ENCODE measurements at regions not wholly inside any gene's neighbourhood (a gene's known extent, or its start where the extent isn't known, plus 50 kb on each side); places are given as distances from the start of the nearest gene placed in this dataset.
A peak's percentile ranks its signal among the peaks of the same experiment; 100 is the strongest.

- Histone ChIP-seq H3K27ac (ENCODE audit: low read depth, low read length) (no peak overlapping the region), H3K9me3 (ENCODE audit: insufficient read depth, low read depth, low read length) (no peaks in the 10 kb centered on the region), H2AFZ (ENCODE audit: low read depth, low read length) (no peak overlapping the region), H3K4me2 (ENCODE audit: low read length) (no peak overlapping the region), H4K20me1 (ENCODE audit: insufficient read depth, low read length) (no peaks in the 10 kb centered on the region), H3K79me2 (ENCODE audit: insufficient read depth, low read length) (no peaks in the 10 kb centered on the region), H3K4me3 (ENCODE audit: insufficient read depth, low read depth, low read length) (no peak overlapping the region), H3K27me3 (ENCODE audit: insufficient read depth, low read length) (peaks cover 3% of the 10 kb centered on the region), H3K4me1 (ENCODE audit: insufficient read depth, low read length) (no peaks in the 10 kb centered on the region), H3K9ac (ENCODE audit: low read length) (no peak overlapping the region), H3K36me3 (ENCODE audit: insufficient read depth, low read length) (no peaks in the 10 kb centered on the region)
- Mint-ChIP-seq H3K4me1 (ENCODE audit: low read depth, unreplicated experiment) (no peaks in the 10 kb centered on the region), H3K36me3 (ENCODE audit: low read depth, unreplicated experiment) (no peaks in the 10 kb centered on the region), H3K27me3 (ENCODE audit: low read depth, unreplicated experiment) (peaks cover 8% of the 10 kb centered on the region), H3K4me3 (ENCODE audit: unreplicated experiment) (no peak overlapping the region), H3K27ac (ENCODE audit: unreplicated experiment) (no peak overlapping the region), H3K9me3 (ENCODE audit: unreplicated experiment) (no peaks in the 10 kb centered on the region)
- FAIRE-seq (no peak), DNase-seq (ENCODE audit: low read depth) (peak; percentile 12)
- TF ChIP-seq EZH2 (IDR thresholded peaks at IDR 0.05; ENCODE audit: insufficient read depth, low read length) (no peak), CTCF (IDR thresholded peaks at IDR 0.05; ENCODE audit: insufficient read depth, low read depth, low read length) (peak; percentile 35)
These were observed 557.6 kb upstream of the ADAMTS9 start for GRCh38 chr3:65245133-65246063.

GRCh38 chr3:65240366-65240765 is 552.6 kb upstream of the ADAMTS9 start:
- peaks cover 2% of the 10 kb centered on the region for H3K9me3 Mint-ChIP-seq (ENCODE audit: unreplicated experiment)
- no peak overlapping the region for H3K9ac ChIP-seq (ENCODE audit: low read length)
- no peaks in the 10 kb centered on the region for H3K36me3 ChIP-seq (ENCODE audit: insufficient read depth, low read length)
- no peaks in the 10 kb centered on the region for H4K20me1 ChIP-seq (ENCODE audit: insufficient read depth, low read length)
- TF ChIP-seq EZH2 (IDR thresholded peaks at IDR 0.05; ENCODE audit: insufficient read depth, low read length) (no peak), CTCF (IDR thresholded peaks at IDR 0.05; ENCODE audit: insufficient read depth, low read depth, low read length) (no peak)
- no peaks in the 10 kb centered on the region for H3K27me3 ChIP-seq (ENCODE audit: insufficient read depth, low read length)
- no peaks in the 10 kb centered on the region for H3K4me1 ChIP-seq (ENCODE audit: insufficient read depth, low read length)
- H3K27ac ChIP-seq (ENCODE audit: low read depth, low read length) = no peak overlapping the region
- no peaks in the 10 kb centered on the region for H3K4me1 Mint-ChIP-seq (ENCODE audit: low read depth, unreplicated experiment)
- DNase-seq (ENCODE audit: low read depth) (no peak), FAIRE-seq (no peak)
- H3K27me3 Mint-ChIP-seq (ENCODE audit: low read depth, unreplicated experiment) = peaks cover 3% of the 10 kb centered on the region
- H3K27ac Mint-ChIP-seq (ENCODE audit: unreplicated experiment) = no peak overlapping the region
- no peaks in the 10 kb centered on the region for H3K79me2 ChIP-seq (ENCODE audit: insufficient read depth, low read length)
- H3K4me3 ChIP-seq (ENCODE audit: insufficient read depth, low read depth, low read length) = no peak overlapping the region
- H3K4me2 ChIP-seq (ENCODE audit: low read length) = no peak overlapping the region
- H2AFZ ChIP-seq (ENCODE audit: low read depth, low read length) = no peak overlapping the region
- no peaks in the 10 kb centered on the region for H3K9me3 ChIP-seq (ENCODE audit: insufficient read depth, low read depth, low read length)
- H3K36me3 Mint-ChIP-seq (ENCODE audit: low read depth, unreplicated experiment) = no peaks in the 10 kb centered on the region
- H3K4me3 Mint-ChIP-seq (ENCODE audit: unreplicated experiment) = no peak overlapping the region

GRCh38 chr3:65238652-65239051 is 550.9 kb upstream of the ADAMTS9 start:
- no peaks in the 10 kb centered on the region for H3K36me3 ChIP-seq (ENCODE audit: insufficient read depth, low read length)
- no peak overlapping the region for H3K9ac ChIP-seq (ENCODE audit: low read length)
- H3K36me3 Mint-ChIP-seq (ENCODE audit: low read depth, unreplicated experiment) = no peaks in the 10 kb centered on the region
- no peak overlapping the region for H3K4me3 Mint-ChIP-seq (ENCODE audit: unreplicated experiment)
- H3K4me3 ChIP-seq (ENCODE audit: insufficient read depth, low read depth, low read length) = no peak overlapping the region
- H3K4me2 ChIP-seq (ENCODE audit: low read length) = no peak overlapping the region
- H4K20me1 ChIP-seq (ENCODE audit: insufficient read depth, low read length) = no peaks in the 10 kb centered on the region
- no peak for FAIRE-seq
- no peak overlapping the region for H2AFZ ChIP-seq (ENCODE audit: low read depth, low read length)
- H3K9me3 Mint-ChIP-seq (ENCODE audit: unreplicated experiment) = peaks cover 2% of the 10 kb centered on the region
- no peaks in the 10 kb centered on the region for H3K79me2 ChIP-seq (ENCODE audit: insufficient read depth, low read length)
- H3K27ac ChIP-seq (ENCODE audit: low read depth, low read length) = no peak overlapping the region
- H3K27me3 ChIP-seq (ENCODE audit: insufficient read depth, low read length) = no peaks in the 10 kb centered on the region
- H3K4me1 Mint-ChIP-seq (ENCODE audit: low read depth, unreplicated experiment) = peaks cover 2% of the 10 kb centered on the region
- TF ChIP-seq CTCF (IDR thresholded peaks at IDR 0.05; ENCODE audit: insufficient read depth, low read depth, low read length) (no peak), EZH2 (IDR thresholded peaks at IDR 0.05; ENCODE audit: insufficient read depth, low read length) (no peak)
- DNase-seq (ENCODE audit: low read depth) = no peak
- peaks cover 3% of the 10 kb centered on the region for H3K27me3 Mint-ChIP-seq (ENCODE audit: low read depth, unreplicated experiment)
- H3K27ac Mint-ChIP-seq (ENCODE audit: unreplicated experiment) = no peak overlapping the region
- H3K4me1 ChIP-seq (ENCODE audit: insufficient read depth, low read length) = no peaks in the 10 kb centered on the region
- H3K9me3 ChIP-seq (ENCODE audit: insufficient read depth, low read depth, low read length) = no peaks in the 10 kb centered on the region
